ENCODE measurements at regions not wholly inside any gene's neighbourhood (a gene's known extent, or its start where the extent isn't known, plus 50 kb on each side); places are given as distances from the start of the nearest gene placed in this dataset.
A peak's percentile ranks its signal among the peaks of the same experiment; 100 is the strongest.

DNA sequence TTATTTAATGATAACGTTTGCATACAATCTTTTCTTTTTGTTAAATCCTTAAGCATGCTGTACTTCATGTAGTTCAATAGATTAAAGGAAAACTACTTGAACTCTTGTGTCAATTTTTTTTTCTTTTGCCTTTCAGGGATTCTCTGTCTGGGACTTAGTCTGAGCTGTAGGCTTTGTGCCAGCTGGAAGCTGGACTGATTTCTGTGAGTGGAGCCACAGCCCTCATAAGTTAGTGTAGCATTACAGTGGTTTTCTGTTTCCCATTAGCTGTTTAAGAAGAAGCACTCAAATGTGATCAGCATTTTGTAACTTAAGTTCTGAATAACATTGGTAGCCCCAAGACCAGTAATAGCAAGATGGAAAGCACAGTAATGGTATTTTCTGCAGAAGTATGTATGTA is 330.6 kb upstream of the MEF2C start:
- no CpG with 5 or more reads among the region's 1 CpG for WGBS, 2 experiments (ENCODE audit: extremely low coverage in 2 of 2, insufficient read length in 1 of 2)
- in situ Hi-C loops (cut with MboI; ENCODE audit: low sequenced_read_pairs) = no loop called here
- POLR2A ChIA-PET (ENCODE audit: unreplicated experiment) = no interaction called here

More for the DNA sequence above, 330.6 kb upstream of the MEF2C start:
- Histone ChIP-seq H3K9ac (ENCODE audit: low read depth, low read length) (no peak overlapping the region), H3K56ac (ENCODE audit: extremely low read depth, insufficient read depth, low read length) (no peak overlapping the region), H3K27ac (ENCODE audit: insufficient read depth, low read length) (no peak overlapping the region), H2BK15ac (ENCODE audit: low read depth, low read length) (no peak overlapping the region), H3K14ac (replicated peaks; ENCODE audit: low read depth, low read length) (no peak overlapping the region), H4K91ac (ENCODE audit: insufficient read depth, low read depth, low read length) (no peak overlapping the region), H3K36me3 (ENCODE audit: control insufficient read depth, insufficient read depth, low read length) (no peaks in the 10 kb centered on the region), H3K9me1 (ENCODE audit: insufficient read depth, low read length) (no peaks in the 10 kb centered on the region), H3K18ac (ENCODE audit: low read depth, low read length) (no peak overlapping the region), H4K8ac (ENCODE audit: low read depth in 2 of 2, low read length in 2 of 2) (no peak overlapping the region), H2BK120ac (ENCODE audit: low read depth, low read length) (no peak overlapping the region), H2AK5ac (ENCODE audit: low read depth, low read length) (no peak overlapping the region), H4K5ac (ENCODE audit: low read depth, low read length) (no peak overlapping the region), H3K9me3 (ENCODE audit: control insufficient read depth, insufficient read depth, low read length) (no peaks in the 10 kb centered on the region), H3K4ac (ENCODE audit: low read depth, low read length) (no peak overlapping the region), H3K4me2 (ENCODE audit: low read depth, low read length) (no peak overlapping the region), H3K23ac (ENCODE audit: low read depth, low read length) (no peak overlapping the region), H2BK20ac (ENCODE audit: low read depth, low read length) (no peak overlapping the region), H3K4me3 (ENCODE audit: insufficient read depth, low read depth, low read length) (no peak overlapping the region), H3K79me1 (ENCODE audit: low read depth in 1 of 2, low read length in 2 of 2) (no peaks in the 10 kb centered on the region), H3K27me3 (ENCODE audit: control insufficient read depth, insufficient read depth, low read length) (no peaks in the 10 kb centered on the region), H3K4me1 (ENCODE audit: control insufficient read depth, insufficient read depth, low read length) (no peaks in the 10 kb centered on the region; the same call in 1 of the 2 replicates), H2AK9ac (replicated peaks; ENCODE audit: low read depth, low read length, poor library complexity) (no peak overlapping the region), H2BK5ac (ENCODE audit: low read depth, low read length, poor library complexity, severe bottlenecking) (no peak overlapping the region), H2AFZ (replicated peaks; ENCODE audit: low read length, poor library complexity) (no peak overlapping the region), H4K20me1 (ENCODE audit: insufficient read depth, low read length) (no peaks in the 10 kb centered on the region)
- BruUV-seq (replicated peaks) = no TSS peak
- intact Hi-C loops (cut with micrococcal nuclease) (loop anchor here (10.0 kb wide), 1 partner anchor 329 kb away; the partner anchor contains the start of gene MEF2C), dilution Hi-C loops (cut with HindIII; ENCODE audit: low sequenced_read_pairs, unreplicated experiment) (no loop called here)
- CTCF ChIA-PET = no interaction called here
- no peak for ATAC-seq (ENCODE audit: low read depth)
- peak; percentile 60 for DNase-seq
- no peak for TF ChIP-seq FOS (IDR thresholded peaks at IDR 0.05; ENCODE audit: low read depth, low read length)
- no peak for TF ChIP-seq RAD21 (IDR thresholded peaks at IDR 0.05; ENCODE audit: low read length)
- no peak for TF ChIP-seq POLR2A (IDR thresholded peaks at IDR 0.05; ENCODE audit: low read depth, low read length)
- no peak for TF ChIP-seq SMC3 (IDR thresholded peaks at IDR 0.05; ENCODE audit: low read depth, low read length)
- no peak for TF ChIP-seq USF2 (IDR thresholded peaks at IDR 0.05; ENCODE audit: low read depth, low read length)
- TF ChIP-seq CEBPB (IDR thresholded peaks at IDR 0.05; ENCODE audit: low read depth, low read length) = no peak
- TF ChIP-seq, protein P1, sequence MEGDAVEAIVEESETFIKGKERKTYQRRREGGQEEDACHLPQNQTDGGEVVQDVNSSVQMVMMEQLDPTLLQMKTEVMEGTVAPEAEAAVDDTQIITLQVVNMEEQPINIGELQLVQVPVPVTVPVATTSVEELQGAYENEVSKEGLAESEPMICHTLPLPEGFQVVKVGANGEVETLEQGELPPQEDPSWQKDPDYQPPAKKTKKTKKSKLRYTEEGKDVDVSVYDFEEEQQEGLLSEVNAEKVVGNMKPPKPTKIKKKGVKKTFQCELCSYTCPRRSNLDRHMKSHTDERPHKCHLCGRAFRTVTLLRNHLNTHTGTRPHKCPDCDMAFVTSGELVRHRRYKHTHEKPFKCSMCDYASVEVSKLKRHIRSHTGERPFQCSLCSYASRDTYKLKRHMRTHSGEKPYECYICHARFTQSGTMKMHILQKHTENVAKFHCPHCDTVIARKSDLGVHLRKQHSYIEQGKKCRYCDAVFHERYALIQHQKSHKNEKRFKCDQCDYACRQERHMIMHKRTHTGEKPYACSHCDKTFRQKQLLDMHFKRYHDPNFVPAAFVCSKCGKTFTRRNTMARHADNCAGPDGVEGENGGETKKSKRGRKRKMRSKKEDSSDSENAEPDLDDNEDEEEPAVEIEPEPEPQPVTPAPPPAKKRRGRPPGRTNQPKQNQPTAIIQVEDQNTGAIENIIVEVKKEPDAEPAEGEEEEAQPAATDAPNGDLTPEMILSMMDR (conservative IDR thresholded peaks at IDR 0.05; ENCODE audit: low read depth, low read length) = no peak
- TF ChIP-seq RCOR1 (IDR thresholded peaks at IDR 0.05; ENCODE audit: insufficient replicate concordance, low read length) = no peak
